BE2C (cell line): ENCODE measurements at regions not wholly inside any gene's neighbourhood (a gene's known extent, or its start where the extent isn't known, plus 50 kb on each side); places are given as distances from the start of the nearest gene placed in this dataset.

Experiments used
- DNase-seq: peaks from one replicate; pipeline ENCODE4 v3.0.0-alpha.2; 2020
- H3K27me3 ChIP-seq: fragments of 250-450 bp; sonication (Bioruptor Pico); 2 replicates; pipeline ENCODE4 v1.5.1; 2020; ENCODE audit warnings: mild to moderate bottlenecking
- H3K36me3 ChIP-seq: fragments of 250-450 bp; sonication (Bioruptor Pico); 2 replicates; pipeline ENCODE4 v1.5.1; 2020; ENCODE audit warnings: mild to moderate bottlenecking
- H3K4me1 ChIP-seq: fragments of 250-450 bp; sonication (Bioruptor Pico); 2 replicates; pipeline ENCODE4 v1.5.1; 2020
- H3K4me3 ChIP-seq: 2 replicates; pipeline ENCODE4 v1.5.1; 2011; ENCODE audit warnings: low read depth, low read length
- H3K9me3 ChIP-seq: fragments of 250-450 bp; sonication (Bioruptor Pico); 2 replicates; pipeline ENCODE4 v1.5.1; 2020
- CTCF ChIP-seq: IDR thresholded peaks from 2 replicates; pipeline ENCODE4 v1.5.1; 2012; ENCODE audit warnings: mild to moderate bottlenecking, low read depth, low read length

- Histone ChIP-seq H3K4me3 (no peak overlapping the region), H3K36me3 (no peaks in the 10 kb centered on the region), H3K4me1 (no peaks in the 10 kb centered on the region), H3K27me3 (no peaks in the 10 kb centered on the region), H3K9me3 (no peaks in the 10 kb centered on the region; the same call in 1 of the 2 replicates)
- TF ChIP-seq CTCF: no peak
- DNase-seq: no peak
Observed at GRCh38 chr5:4544049-4544670, 596.0 kb upstream of the ADAMTS16 start.

DNA sequence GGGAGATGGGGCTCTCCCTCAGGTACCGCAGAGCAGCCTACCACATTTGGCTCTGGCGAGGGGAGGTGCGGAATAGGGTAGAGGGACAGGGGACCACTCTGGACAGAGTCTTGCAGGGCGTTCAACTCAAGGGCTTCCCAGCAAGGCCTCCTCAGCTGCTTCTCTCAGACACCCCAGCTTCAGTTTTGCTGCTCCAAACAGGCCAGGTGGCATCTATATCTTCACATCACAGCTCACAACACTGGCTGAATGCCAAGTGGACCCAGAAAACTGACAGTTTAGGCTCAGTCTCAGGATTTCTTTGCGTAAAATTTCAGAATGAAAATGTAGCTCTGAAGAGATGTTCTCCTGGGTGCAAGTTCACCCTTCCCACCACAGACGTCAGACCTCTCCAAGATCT, 592.6 kb upstream of the ADAMTS16 start:
- Histone ChIP-seq H3K4me1 (no peaks in the 10 kb centered on the region), H3K4me3 (no peak overlapping the region), H3K27me3 (no peaks in the 10 kb centered on the region), H3K36me3 (no peaks in the 10 kb centered on the region), H3K9me3 (no peaks in the 10 kb centered on the region; the same call in 1 of the 2 replicates)
- DNase-seq: no peak
- no peak for TF ChIP-seq CTCF

DNA sequence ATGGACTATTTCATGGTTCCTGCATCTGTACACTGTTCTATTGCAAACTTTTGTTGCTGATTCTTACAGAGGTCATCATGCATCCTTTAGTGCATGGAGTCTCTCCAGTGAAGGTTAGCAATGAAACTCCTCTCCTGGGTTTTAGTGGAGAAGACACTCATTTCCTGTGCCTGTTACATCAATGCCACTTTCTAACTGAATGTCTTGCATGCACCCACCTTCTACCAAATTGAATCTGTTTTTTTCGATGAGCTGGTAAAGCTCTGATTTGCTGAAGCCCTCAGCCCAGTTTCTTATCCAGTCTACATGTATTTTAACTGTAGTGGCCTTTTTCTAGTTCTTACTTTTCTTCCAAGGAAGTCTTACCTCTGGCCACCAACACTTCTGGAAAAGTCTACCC, 591.8 kb upstream of the ADAMTS16 start:
- Histone ChIP-seq H3K4me3 (no peak overlapping the region), H3K36me3 (no peaks in the 10 kb centered on the region), H3K4me1 (no peaks in the 10 kb centered on the region), H3K9me3 (peaks cover 3% of the 10 kb centered on the region; the same call in 1 of the 2 replicates), H3K27me3 (no peaks in the 10 kb centered on the region)
- TF ChIP-seq CTCF: no peak
- DNase-seq: no peak

DNA sequence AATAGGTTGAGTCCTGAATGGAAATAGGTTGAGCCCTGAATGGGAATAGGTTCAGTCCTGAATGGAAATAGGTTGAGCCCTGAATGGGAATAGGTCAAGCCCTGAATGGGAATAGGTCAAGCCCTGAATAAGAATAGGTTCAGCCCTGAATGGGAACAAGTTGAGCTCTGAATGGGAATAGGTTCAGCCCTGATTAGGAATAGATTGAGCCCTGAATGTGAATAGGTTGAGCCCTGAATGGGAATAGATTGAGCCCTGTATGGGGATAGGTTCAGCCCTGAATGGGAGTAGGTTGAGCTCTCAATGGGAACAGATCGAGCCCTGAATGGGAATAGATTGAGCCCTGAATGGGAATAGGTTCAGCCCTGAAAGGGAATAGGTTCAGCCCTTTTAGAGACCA, 590.8 kb upstream of the ADAMTS16 start:
- Histone ChIP-seq H3K9me3 (peaks cover 3% of the 10 kb centered on the region; the same call in 1 of the 2 replicates), H3K27me3 (no peaks in the 10 kb centered on the region), H3K36me3 (no peaks in the 10 kb centered on the region), H3K4me3 (no peak overlapping the region), H3K4me1 (no peaks in the 10 kb centered on the region)
- DNase-seq: no peak
- TF ChIP-seq CTCF: no peak

DNA sequence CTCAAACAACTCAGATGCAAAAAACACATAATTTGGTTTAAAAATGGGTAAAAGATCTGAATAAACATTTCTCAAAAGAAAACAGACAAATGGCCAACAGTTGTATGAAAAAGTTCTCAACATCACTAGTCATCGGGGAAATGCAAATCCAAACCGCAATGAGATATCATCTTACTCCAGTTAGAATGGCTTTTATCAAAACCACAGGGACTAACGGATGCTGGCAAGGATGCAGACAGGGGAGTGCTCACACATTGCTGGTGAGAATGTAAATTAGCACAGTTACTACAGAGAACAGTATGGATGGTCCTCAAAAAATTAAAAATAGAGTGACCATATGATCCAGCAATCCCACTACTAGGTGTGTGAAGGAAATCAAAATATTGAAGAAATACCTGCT, 589.1 kb upstream of the ADAMTS16 start:
- no peaks in the 10 kb centered on the region for H3K36me3 ChIP-seq
- no peaks in the 10 kb centered on the region for H3K27me3 ChIP-seq
- DNase-seq: no peak
- no peak overlapping the region for H3K4me3 ChIP-seq
- TF ChIP-seq CTCF: no peak
- H3K4me1 ChIP-seq: no peaks in the 10 kb centered on the region
- peaks cover 3% of the 10 kb centered on the region; the same call in 1 of the 2 replicates for H3K9me3 ChIP-seq

DNA sequence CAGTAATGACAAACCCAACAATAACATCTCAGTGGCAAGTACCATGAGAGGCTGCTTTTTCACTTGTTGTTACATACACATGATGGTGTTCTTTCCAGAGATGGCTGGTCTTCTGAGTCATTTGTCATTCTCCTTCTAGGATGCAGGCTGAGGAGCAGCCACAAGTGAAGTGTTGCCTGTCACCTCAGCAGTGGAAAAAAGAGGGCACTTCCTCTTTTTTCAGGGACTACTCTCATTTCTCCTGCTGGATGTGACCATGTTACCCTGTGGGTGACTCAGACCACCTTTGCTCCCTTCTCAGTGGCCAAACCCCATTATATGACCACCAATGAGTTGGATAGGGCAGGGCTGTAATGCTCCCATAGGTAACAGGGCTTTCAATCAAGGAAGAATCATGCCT, 587.0 kb upstream of the ADAMTS16 start:
- Histone ChIP-seq H3K27me3 (no peaks in the 10 kb centered on the region), H3K9me3 (peaks cover 3% of the 10 kb centered on the region; the same call in 1 of the 2 replicates), H3K36me3 (no peaks in the 10 kb centered on the region), H3K4me3 (no peak overlapping the region), H3K4me1 (no peaks in the 10 kb centered on the region)
- TF ChIP-seq CTCF: no peak
- no peak for DNase-seq
